GM21717 (cell line): ENCODE measurements at regions not wholly inside any gene's neighbourhood (a gene's known extent, or its start where the extent isn't known, plus 50 kb on each side); places are given as distances from the start of the nearest gene placed in this dataset.

Source experiments
- ATAC-seq: cut with Tn5 transposase; IDR thresholded peaks from one replicate; pipeline ENCODE4 v1.9.1; 2021; ENCODE audit warnings: mild to moderate bottlenecking, moderate library complexity; ENCODE audit not compliant: unreplicated experiment

- no peak for ATAC-seq
Observed at GRCh38 chr11:127385071-127385470, 384.5 kb upstream of the KIRREL3 start.

- ATAC-seq = no peak
Observed at GRCh38 chr11:127383026-127383425, 382.5 kb upstream of the KIRREL3 start.

DNA sequence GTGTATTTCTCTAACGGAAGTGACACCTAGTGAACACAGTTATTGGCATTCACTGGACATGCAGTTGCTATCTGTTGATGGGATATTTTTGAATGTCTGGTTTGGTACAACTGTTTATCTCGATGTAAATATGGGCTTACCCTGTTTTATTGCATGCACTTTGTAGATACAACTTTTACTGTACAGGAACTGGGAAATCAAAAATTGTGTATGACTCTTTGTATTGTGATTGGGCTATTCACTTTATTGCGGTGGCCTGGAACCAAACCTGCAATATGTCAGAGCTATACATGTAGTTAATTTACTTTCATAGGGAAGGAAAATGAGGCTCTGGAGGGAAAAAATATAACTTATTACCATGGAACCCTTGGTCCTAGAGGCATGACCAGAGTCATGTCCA is 380.7 kb upstream of the KIRREL3 start:
- ATAC-seq = no peak

GRCh38 chr11:127379686-127380085 is 379.1 kb upstream of the KIRREL3 start:
- no peak for ATAC-seq

DNA sequence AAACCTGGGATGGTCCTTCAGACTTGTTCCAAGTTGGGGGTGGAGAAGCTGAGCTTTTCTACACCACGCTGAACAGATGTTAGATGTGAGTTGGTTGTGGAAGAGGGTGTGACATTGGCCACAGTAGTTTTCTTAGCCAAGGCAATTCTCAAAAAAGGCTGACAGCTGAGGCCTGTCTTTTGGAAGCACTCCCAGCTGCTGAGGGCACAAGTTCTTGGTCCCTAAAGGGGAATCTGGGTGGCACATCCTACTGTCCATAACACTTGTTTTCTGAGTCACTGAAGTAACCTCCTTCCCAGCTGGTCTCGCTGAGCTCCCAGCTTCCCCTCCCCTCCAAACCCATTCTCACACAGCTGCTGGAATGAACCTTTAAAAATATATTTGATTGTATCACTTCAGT is 375.7 kb upstream of the KIRREL3 start:
- no peak for ATAC-seq

- no peak for ATAC-seq
Observed at GRCh38 chr11:127369356-127369755, 368.8 kb upstream of the KIRREL3 start.

DNA sequence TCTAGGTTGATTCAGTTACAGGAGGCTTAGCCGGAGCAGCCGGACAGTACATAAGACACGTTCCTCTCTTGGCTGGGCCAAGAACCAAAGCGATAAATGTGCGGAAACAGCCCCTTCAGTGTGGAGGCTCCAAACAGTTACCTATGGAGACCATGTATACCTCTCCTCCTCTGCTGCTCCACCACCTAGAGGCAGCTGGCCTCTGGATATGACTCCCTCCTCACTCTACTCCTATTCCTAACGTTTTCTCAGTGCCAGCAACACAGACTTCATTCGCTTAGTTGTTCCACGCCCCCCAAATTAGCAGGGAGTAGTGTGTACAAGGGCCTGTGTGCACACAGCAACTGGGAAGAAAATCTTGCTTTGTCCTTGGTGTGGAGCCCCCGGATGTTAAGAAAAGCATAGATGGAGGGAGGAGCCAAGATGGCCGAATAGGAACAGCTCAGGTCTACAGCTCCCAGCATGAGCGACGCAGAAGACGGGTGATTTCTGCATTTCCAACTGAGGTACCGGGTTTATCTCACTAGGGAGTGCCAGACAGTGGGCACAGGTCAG is 362.3 kb upstream of the KIRREL3 start:
- ATAC-seq = no peak

DNA sequence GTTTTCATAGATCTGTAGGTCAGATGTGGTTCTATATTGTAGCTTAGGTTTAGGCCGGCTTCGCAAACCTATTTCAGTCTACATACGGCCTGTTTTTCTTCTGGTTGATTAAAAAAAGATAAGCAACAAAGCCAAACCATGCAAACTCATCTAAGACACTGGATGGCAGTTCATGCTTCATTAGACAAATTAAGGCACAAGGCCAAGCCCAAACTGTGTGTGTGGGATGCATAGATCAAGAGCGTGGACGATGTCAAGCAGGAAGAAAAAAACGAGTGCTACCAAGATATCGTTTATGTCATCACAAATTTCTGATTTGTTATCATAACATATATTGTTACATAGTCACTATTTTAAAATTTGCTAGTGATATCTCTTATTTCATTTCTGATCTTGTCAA is 357.6 kb upstream of the KIRREL3 start:
- ATAC-seq = no peak

- no peak for ATAC-seq
Observed at GRCh38 chr11:127350476-127350875, 349.9 kb upstream of the KIRREL3 start.

DNA sequence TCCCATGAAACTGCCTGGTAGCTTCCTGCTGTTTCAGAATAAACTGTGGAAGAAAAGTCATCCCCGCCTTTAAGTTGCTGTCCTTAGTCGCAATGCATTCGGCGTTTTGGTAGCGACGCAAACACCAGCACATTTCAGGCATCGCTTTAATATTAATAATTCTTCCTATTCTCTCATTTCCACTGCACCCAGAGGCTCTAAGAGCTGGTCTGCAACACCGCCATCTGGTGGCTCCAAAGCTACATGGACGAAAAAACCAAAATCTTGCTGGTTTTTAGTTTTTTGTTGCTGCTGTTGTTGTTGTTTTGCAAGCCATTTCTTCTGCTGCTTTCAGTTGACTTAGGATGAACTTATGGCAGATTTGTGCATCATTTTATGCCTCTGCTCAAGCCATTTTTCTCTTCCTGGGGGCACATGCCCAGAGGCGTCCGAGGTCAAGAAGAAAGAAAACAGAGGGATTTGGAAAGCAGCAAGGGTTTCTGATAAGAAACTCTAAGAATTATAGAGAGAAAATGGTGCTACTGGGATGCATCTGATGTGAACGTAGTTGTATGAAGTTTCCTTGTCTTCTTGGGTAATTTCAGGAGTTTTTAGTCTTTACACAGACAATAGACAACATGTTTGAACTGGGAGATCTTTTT is 345.4 kb upstream of the KIRREL3 start:
- no peak for ATAC-seq

DNA sequence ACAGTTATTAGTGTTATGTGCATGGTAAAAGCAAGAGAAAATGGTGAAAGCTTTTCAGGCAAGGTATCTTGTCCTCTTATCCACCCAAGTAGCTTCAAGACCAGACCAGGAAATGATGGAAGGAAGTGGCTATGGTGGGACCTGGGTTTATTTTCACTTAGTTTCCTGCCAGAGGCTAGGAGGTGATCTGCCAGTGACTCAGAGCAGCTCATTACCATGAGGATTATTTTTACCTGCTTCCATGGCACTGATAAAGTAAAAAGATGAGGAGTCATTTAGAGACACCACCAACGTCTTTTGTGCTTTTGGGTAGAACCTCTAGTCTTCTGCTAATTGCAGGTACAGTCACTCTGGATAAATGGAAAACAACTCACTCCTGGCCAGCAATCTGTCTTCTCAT is 339.9 kb upstream of the KIRREL3 start:
- no peak for ATAC-seq

- ATAC-seq = no peak
Observed at GRCh38 chr11:127339376-127339775, 338.8 kb upstream of the KIRREL3 start.

DNA sequence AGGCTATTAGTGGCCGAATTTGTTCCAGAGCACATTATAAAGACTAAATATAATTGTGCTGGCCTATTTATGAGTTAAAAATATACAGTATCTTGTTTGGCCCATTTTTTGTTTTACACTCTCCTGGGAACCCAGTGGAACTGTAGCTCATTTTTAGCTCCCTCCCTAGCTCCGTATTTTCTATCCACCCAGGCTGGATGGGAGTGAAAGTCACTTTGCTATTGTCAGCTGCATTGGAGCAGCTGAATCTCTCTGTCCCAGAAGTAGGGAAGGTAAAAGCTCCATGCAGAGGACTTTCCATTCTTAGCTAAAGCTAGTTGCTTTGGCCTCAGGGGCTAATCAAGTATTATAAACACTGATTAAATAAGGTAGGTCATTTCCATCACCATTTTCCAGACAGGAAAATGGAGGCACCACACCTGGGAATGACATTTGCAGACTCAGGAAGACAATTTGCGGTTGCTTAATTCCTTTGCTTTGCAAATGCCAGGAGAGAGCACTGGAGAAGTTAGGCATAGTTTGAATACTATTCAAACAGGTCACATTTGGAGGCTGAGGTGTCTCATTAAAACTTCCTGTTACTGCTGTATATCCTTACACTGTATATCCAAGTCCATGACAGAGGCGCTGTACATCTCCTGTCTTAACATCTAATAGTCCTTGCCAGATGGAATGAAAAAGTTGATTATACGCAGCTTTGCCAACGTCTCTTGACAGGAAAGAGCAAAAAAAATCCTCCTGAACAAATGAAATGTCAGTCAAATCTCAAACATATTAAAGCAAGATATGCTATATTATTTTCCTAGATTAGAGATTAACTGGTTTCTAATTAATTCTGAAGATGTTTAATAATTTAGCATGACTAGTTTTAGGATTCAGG is 338.1 kb upstream of the KIRREL3 start:
- no peak for ATAC-seq

- ATAC-seq = no peak
Observed at GRCh38 chr11:127334466-127334865, 333.9 kb upstream of the KIRREL3 start.

- ATAC-seq = no peak
Observed at GRCh38 chr11:127332896-127333295, 332.3 kb upstream of the KIRREL3 start.

- ATAC-seq = no peak
Observed at GRCh38 chr11:127330044-127330443, 329.5 kb upstream of the KIRREL3 start.

DNA sequence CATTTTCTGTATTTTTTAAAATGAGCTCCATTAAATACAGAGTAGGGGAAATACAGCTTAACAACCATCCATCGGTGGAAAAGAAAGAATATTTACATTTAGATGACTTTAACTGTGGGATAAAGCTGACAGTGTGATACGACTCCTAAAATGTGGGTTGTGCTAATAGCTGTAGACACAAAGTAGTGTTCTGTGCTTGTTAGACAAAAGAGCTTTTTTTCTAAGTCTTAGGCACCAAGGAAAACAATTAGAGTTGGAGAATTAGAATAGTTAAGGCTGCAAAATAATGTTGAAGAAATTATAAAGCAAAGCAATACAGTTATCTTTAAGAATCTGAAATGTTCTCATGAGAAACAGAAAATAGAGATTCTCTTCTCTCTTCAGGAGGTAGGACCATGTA is 307.7 kb upstream of the KIRREL3 start:
- ATAC-seq = no peak

GRCh38 chr11:127307700-127308099 is 307.1 kb upstream of the KIRREL3 start:
- ATAC-seq = no peak

DNA sequence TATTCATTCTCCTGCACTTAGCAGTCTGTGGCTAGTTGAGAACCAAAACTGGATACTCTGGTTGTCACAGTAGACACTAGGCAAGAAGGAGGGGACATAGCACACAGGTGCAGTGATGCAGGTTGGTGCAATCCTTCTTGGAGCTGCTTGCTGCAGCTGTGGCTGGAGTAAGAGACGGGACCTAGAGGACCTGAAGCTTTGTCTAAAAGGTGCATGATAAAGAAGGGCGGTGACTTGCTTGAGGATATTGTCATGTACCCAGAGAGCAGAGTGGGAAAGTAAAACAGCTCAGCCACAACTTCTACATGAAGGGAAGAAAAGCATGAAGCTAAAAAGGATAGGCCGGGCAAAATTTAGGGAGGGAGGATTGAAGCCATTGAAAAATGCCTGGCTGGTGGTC is 304.1 kb upstream of the KIRREL3 start:
- ATAC-seq = no peak

GRCh38 chr11:127288926-127289325 is 288.4 kb upstream of the KIRREL3 start:
- ATAC-seq = no peak

GRCh38 chr11:127281534-127281933 is 281.0 kb upstream of the KIRREL3 start:
- ATAC-seq = no peak

GRCh38 chr11:127275774-127276173 is 275.2 kb upstream of the KIRREL3 start:
- no peak for ATAC-seq
